Chondrocyte (in vitro differentiated cells): ENCODE measurements at regions not wholly inside any gene's neighbourhood (a gene's known extent, or its start where the extent isn't known, plus 50 kb on each side); places are given as distances from the start of the nearest gene placed in this dataset.

ENCODE experiments used
- DNase-seq: peaks from one replicate; pipeline ENCODE4 v3.0.0; 2021; ENCODE audit warnings: mixed read lengths, low spot score
- H3K27ac Mint-ChIP-seq: one replicate; pipeline ENCODE4 v1.8.0; 2021; ENCODE audit warnings: mild to moderate bottlenecking, moderate library complexity, mixed read lengths; ENCODE audit not compliant: unreplicated experiment
- H3K27me3 Mint-ChIP-seq: 2 replicates; pipeline ENCODE4 v1.8.0; 2021; ENCODE audit warnings: low read depth, mixed read lengths
- H3K36me3 Mint-ChIP-seq: 2 replicates; pipeline ENCODE4 v1.8.0; 2021; ENCODE audit warnings: low read depth, mixed read lengths
- H3K4me1 Mint-ChIP-seq: 2 replicates; pipeline ENCODE4 v1.8.0; 2021; ENCODE audit warnings: low read depth, mild to moderate bottlenecking, mixed read lengths
- H3K4me3 Mint-ChIP-seq: one replicate; pipeline ENCODE4 v1.8.0; 2021; ENCODE audit warnings: mild to moderate bottlenecking, moderate library complexity, mixed read lengths; ENCODE audit not compliant: unreplicated experiment
- H3K9me3 Mint-ChIP-seq: 2 replicates; pipeline ENCODE4 v1.8.0; 2021; ENCODE audit warnings: low read depth, mixed read lengths
- CTCF ChIP-seq: fragments of 200-600 bp; sonication (generic); IDR thresholded peaks from 2 replicates; pipeline ENCODE4 v1.5.0; 2021; ENCODE audit warnings: antibody characterized with exemption, mild to moderate bottlenecking, moderate library complexity

- peaks cover 10% of the 10 kb centered on the region for H3K9me3 Mint-ChIP-seq
- no peak overlapping the region for H3K27ac Mint-ChIP-seq
- no peak for DNase-seq
- H3K27me3 Mint-ChIP-seq: peaks cover 28% of the 10 kb centered on the region
- no peaks in the 10 kb centered on the region for H3K4me1 Mint-ChIP-seq
- no peak overlapping the region for H3K4me3 Mint-ChIP-seq
- TF ChIP-seq CTCF: no peak
- no peaks in the 10 kb centered on the region for H3K36me3 Mint-ChIP-seq
Measured at GRCh38 chr6:90874931-90875330, 288.1 kb upstream of the MAP3K7 start.

GRCh38 chr6:90872981-90873380 lies 286.1 kb upstream of the MAP3K7 start:
- Mint-ChIP-seq H3K9me3 (no peaks in the 10 kb centered on the region), H3K36me3 (peaks cover 3% of the 10 kb centered on the region), H3K4me3 (no peak overlapping the region), H3K27ac (no peak overlapping the region), H3K27me3 (peaks cover 31% of the 10 kb centered on the region), H3K4me1 (no peaks in the 10 kb centered on the region)
- no peak for TF ChIP-seq CTCF
- no peak for DNase-seq

- Mint-ChIP-seq H3K4me3 (no peak overlapping the region), H3K27ac (no peak overlapping the region), H3K4me1 (no peaks in the 10 kb centered on the region), H3K9me3 (no peaks in the 10 kb centered on the region), H3K27me3 (peaks cover 27% of the 10 kb centered on the region), H3K36me3 (peaks cover 3% of the 10 kb centered on the region)
- no peak for DNase-seq
- no peak for TF ChIP-seq CTCF
Measured at GRCh38 chr6:90870561-90870960, 283.7 kb upstream of the MAP3K7 start.

GRCh38 chr6:90868656-90869055 lies 281.8 kb upstream of the MAP3K7 start:
- DNase-seq: no peak
- Mint-ChIP-seq H3K27ac (no peak overlapping the region), H3K4me3 (no peak overlapping the region), H3K27me3 (peaks cover 24% of the 10 kb centered on the region), H3K9me3 (no peaks in the 10 kb centered on the region), H3K36me3 (peaks cover 3% of the 10 kb centered on the region), H3K4me1 (no peaks in the 10 kb centered on the region)
- TF ChIP-seq CTCF: no peak

GRCh38 chr6:90868256-90868655 lies 281.4 kb upstream of the MAP3K7 start:
- H3K9me3 Mint-ChIP-seq: no peaks in the 10 kb centered on the region
- TF ChIP-seq CTCF: no peak
- H3K4me3 Mint-ChIP-seq: no peak overlapping the region
- peaks cover 3% of the 10 kb centered on the region for H3K36me3 Mint-ChIP-seq
- no peaks in the 10 kb centered on the region for H3K4me1 Mint-ChIP-seq
- H3K27ac Mint-ChIP-seq: no peak overlapping the region
- peaks cover 20% of the 10 kb centered on the region for H3K27me3 Mint-ChIP-seq
- DNase-seq: no peak
